KBM-7 (cell line): ENCODE measurements at regions not wholly inside any gene's neighbourhood (a gene's known extent, or its start where the extent isn't known, plus 50 kb on each side); places are given as distances from the start of the nearest gene placed in this dataset.
"Not testable (repeated sequence)": the region's sequence is repeated elsewhere in the genome, so short reads cannot be mapped to it uniquely, and the experiment has no call there.

Experiments used
- DNase-seq: peaks from one replicate; pipeline ENCODE4 v3.0.0-alpha.2; 2015
- in situ Hi-C: fragments of 300-500 bp; cut with MboI; formaldehyde crosslinking; loops from 2 replicates; pipeline ENCODE4 v1.14.3; 2020; ENCODE audit warnings: low sequenced_read_pairs, low pct_unique_long_range_greater_than_20kb, mixed read lengths

DNA sequence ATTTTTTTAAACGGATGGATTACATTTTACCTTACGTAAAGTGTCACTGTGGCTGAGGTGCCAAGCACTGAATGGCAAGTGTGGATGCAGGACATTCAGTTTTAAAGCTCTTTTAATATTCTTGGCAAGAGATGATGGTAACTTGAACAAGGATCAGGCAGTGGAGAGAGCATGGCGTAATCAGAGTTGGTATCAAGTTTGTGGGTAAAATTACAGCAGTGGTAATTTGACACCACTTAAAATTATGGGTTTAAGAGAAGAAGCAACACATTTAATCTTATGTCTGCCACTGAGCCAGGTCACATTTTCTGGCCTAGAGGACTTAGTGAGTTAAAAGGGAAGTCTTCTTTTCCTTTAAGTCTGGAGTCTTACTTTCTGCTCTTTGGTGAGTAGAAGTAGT lies 100.5 kb downstream of the NAA11 start:
- DNase-seq = peak; percentile 73
- in situ Hi-C loops = loop anchor here (25.0 kb wide), 1 partner anchor 188 kb away; no protein-coding TSS in a partner anchor

DNA sequence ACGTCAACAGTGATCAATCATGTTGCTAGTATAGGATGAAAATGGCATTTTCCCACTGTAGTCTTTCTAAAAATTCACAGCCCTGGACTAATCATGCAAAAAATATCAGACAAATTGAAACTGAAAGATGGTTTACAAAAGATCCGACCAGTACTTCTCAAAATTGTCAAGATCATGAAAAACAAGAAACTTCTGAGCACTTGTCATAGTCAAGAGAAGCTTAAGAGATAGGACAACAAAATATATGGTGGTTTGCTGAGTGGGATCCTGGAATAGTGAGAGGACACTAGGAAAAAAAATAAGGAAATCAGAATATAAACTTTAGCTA lies 101.1 kb downstream of the NAA11 start:
- in situ Hi-C loops = loop anchor here (25.0 kb wide), 1 partner anchor 187 kb away; no protein-coding TSS in a partner anchor
- no peak for DNase-seq

DNA sequence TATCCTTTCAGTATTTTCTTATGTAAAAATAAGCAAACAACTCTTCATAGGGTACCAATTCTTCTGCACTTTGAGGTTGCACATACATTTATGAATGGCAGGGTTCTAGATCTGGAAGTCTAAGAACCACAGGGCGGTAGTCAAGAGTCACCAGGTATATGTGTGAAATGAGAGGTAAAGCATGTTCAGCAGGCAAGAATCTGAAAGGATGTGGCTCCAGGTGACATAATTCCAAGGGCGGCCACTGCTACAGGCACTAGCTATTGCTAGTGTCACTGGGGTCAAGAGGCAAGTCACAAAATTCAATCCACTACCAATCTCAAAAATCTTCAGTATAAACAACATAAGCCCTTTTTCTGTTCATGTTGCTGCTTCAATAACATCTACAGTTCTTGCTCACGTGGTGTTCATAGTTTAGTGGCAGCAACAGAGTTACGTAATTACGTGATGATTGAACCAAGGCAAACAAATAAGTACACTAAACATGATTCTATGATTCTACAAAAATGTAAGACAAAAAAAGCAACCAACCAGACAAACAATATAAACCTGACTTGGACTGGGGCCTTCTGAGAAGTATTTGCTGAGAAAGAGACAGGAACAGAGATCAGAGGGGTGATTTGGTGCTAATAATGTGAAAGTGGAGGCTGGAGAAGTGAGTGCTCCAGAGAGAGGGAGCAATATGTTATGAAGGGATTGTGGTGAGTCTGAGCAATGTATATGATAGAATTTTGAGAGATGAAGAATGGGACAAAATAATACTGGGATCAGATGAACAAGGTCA lies 101.7 kb downstream of the NAA11 start:
- in situ Hi-C loops = no loop called here
- DNase-seq = no peak

DNA sequence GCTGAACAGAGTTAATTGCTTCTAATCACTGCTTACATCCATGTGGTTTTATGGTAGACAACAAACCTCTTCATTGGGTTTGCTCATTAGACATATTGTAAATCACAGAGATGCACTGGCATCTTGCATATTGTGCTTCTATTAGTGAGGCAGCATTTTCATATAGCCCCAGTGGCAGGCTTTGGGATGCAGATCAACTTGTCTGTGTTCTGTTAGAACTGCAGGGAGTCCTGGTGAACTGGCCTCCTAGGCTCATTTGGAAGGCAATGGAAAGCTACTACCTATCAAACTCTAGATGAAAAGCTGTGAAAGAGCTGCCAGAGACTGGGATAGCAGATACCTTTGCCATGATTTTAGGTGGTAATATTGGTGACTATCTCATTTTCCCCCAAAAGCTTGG lies 108.8 kb downstream of the NAA11 start:
- no peak for DNase-seq
- in situ Hi-C loops = no loop called here

DNA sequence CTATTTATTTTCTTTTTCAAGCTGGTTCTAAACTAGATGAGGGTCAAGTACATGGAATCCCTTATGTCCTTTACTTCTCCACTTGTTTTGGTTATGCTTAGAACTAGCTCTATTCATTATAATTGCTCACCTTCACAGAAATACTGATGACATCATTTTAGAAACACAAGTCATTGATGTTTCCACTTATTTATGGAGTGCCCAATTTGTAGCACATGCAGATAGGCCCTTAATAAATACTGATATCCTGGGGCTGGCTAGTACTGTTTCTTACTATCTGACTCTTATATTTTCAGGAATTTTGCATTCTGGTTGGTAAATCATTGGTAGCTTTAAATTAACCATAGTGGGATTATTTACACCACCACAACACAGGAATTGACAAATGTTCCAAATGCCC lies 112.2 kb downstream of the NAA11 start:
- DNase-seq = no peak
- in situ Hi-C loops = no loop called here

DNA sequence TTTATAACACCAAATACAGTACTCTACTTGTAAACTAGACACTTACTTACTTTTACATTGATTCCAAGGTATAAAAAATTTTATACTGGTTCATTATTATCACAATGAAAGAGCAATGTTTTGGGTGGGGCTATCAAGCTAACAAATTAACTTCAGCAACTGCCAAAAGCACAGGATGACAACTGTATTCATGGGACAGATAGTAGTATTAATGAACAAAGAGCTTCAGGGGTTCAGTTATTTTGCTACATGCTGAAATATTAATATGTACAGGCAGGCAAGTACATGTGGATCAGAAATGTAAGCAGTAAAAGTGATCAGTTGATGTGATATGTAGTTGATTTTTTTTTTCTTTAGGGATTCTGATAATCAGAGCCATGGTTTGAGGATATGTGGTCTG lies 112.9 kb downstream of the NAA11 start:
- in situ Hi-C loops = no loop called here

DNA sequence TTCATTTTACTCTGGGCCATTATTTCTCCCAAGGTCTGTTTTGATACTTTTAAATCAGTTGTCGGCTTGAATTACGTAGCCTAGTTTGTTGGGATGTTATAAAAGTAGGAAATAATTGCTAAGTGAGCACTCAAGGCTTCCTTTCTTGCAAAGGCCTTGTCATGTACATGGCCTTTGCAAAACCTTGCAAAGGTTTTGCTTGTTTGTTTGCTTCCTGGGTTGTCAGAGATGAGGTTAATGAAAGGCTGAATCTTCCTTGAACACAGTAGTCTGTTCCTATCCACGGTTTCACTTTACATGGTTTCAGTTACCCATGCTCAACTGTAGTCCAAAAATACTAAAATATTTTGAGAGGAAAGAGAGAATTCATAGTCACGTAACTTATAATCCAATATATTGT lies 113.5 kb downstream of the NAA11 start:
- in situ Hi-C loops = no loop called here

More for the DNA sequence above, 112.9 kb downstream of the NAA11 start:
- no peak for DNase-seq

DNA sequence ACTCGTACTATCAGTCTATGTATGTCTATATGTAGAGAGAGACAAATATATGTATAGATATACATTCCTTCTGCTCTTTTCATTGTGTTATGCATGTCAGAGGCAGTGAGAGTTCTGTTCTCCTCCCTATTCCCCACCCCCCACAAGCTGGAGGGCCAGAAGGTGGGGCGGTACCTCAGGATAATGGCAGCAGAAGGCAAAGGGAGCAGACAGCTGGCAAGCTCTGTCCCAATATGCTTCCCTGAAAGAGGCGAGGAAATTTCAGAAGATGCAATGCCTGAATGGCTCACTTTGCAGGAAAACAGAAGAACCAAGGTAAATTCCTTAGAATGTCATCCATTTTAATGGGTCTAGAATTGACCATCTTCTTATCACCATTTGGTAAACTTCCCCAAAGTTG lies 114.4 kb downstream of the NAA11 start:
- in situ Hi-C loops = no loop called here
- DNase-seq = peak; percentile 88

More for the DNA sequence above, 113.5 kb downstream of the NAA11 start:
- DNase-seq = peak; percentile 59

DNA sequence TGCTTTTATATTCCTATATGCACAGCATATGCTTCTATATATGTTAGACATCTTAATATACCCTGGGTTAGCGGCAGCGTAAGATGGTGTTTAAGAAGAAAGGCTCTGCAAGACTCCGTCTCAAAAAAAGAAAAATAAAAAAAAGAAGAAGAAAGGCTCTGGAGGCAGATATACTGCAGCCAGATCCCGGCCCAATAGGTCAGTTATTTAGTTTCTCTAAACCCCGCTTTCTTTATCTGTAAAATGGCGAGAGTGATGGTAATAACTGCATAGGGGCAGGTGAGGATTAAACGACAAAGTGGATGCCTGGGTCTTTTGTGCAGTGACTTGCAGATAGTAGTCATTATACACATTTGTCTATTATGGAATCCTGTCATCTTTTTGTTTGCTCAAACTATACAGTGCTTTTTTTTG lies 115.2 kb downstream of the NAA11 start:
- in situ Hi-C loops = no loop called here
- DNase-seq = no peak

DNA sequence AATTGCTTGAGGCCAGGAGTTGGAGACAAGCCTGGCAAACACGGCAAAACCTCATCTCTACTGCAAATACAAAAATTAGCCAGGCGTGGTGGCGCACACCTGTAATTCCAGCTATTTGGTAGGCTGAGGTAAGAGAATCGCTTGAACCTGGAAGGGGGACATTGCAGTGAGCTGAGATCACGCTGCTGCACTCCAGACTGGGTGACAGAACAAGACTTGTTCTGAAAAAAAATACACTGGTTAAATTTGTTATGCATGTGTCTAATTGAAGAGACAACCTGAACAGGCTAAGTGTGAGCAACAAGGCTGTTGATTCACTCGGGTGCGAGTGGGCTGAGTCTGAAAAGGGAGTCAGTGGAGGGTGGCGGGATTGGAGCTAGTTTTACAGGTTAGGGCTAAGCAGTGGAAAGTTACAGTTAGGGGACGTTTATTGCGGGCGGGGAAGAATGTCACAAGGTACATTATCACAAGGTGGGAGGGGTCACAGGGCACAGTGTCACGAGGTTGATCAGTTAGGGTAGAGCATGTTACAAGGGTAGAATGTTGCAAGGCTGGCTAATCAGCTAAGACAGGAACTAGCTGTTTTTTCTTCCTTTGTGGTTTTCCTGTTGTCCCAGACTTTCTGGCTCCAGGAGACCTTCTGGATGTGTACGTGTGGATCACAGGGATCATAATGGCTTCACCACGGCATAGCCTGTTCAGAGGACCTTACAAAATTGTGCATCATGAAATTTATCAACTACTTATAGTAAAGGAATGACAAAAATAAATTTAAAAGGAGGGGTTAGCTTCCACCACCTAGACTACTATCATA lies 115.8 kb downstream of the NAA11 start:
- in situ Hi-C loops = no loop called here
- DNase-seq = peak; percentile 99

DNA sequence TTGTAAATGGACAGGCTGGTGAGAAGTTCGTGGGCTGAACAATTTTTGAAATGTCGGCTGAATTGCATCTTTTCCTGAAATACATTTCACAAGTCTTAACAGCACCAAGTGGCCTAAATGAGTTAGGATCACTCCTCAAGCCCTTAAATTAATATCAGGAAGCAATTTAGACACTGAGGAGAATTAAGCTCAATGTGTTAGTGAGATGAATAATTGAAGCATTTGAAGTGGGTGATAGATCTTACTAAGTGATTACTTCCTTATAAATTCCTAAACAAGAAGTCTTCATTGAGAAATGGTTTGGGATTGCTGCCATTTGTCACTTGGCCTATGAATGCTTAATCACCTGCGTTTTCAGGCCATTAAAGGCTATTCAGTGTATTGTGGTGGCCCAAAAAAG lies 116.8 kb downstream of the NAA11 start:
- peak; percentile 58 for DNase-seq
- in situ Hi-C loops = no loop called here

DNA sequence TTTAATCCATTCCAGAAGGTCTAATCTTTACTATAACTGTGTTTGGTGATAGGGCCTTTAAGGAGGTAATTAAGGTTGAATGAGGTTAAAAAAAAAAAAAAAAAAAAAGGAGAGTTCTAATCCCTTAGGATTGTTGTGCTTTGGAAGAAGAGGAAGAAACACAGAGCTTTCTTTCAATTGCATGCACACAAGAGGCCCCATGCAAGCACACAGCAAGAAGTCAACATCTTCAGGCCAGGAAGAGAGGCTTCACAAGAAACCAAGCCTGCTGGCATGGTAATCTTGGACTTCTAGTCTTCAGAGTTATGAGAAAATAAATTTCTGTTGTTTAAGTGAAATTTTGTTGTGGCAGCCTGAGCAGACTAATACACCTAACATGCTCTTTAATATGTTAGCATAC lies 118.6 kb downstream of the NAA11 start:
- in situ Hi-C loops = no loop called here
- DNase-seq = no peak

DNA sequence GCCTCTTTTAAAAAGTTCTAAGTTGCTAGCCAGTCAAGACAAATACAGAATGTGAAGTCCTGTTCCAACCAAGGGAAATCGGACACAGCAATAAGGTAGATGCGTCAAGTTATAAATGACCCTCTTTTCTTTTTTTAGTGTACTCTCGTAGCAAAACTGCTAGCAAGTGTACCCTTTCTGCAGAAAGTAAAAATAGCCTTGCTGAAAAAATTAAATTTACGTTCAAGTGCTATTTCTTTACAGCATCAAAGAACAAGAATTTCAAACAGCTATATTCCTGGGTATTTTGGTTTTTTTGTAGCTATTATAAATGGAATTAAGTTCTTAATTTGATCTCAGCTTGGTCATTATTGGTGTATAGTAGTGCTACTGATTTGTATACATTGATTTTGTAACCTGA lies 119.2 kb downstream of the NAA11 start:
- peak; percentile 41 for DNase-seq
- in situ Hi-C loops = no loop called here

DNA sequence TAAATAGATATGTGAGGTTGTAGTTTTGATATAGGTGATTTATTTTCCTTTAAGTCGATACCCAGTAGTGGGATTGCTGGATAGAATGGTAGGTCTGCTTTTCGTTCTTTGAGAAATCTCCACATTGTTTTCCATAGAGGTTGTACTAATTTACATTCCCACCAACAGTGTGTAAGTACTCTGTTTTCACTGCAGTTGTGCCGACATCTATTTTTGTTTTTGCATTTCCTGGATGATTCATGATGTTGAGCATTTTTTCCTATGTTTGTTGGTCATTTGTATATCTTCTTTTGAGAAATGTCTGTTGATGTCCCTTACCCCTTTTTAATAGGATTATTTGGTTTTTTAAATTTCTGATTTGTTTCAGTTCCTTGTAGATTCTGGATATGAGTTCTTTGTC lies 120.7 kb downstream of the NAA11 start:
- no peak for DNase-seq
- in situ Hi-C loops = no loop called here

DNA sequence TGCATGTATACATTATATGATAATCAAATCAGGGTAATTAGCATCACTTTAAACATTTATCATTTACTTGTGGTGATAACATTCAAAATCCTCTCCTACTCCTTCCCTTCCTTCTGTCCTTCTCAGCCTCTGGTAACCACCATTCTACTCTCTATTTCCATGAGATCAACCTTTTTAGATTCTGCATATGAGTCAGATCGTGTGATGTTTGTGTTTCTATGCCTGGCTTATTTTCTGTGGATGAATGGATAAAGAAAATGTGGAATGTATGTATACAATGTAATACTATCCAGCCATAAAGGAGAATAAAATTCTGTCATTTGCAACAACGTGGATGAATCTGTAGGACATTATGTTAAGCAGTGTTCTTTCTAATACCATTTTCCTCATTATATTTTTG lies 123.9 kb downstream of the NAA11 start:
- DNase-seq = no peak
- in situ Hi-C loops = no loop called here

DNA sequence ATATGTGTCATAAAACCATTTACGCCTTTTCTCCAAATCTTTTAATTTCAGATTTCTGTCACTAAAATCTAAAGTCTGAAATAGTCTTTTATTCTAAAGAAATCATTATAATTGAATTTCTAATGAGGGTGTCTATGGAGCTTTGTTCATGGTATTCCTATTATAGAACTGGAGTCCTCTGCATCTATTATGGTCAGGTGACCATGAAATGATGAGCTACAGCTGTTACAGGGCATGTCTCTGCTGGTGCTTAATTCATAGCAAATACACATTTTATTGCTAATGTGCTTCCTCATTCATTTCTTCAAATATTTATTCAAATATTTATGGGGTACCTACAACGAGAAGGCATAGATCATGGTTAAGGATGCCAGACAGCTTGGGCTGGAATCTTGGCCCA lies 126.1 kb downstream of the NAA11 start:
- no peak for DNase-seq
- in situ Hi-C loops = no loop called here

DNA sequence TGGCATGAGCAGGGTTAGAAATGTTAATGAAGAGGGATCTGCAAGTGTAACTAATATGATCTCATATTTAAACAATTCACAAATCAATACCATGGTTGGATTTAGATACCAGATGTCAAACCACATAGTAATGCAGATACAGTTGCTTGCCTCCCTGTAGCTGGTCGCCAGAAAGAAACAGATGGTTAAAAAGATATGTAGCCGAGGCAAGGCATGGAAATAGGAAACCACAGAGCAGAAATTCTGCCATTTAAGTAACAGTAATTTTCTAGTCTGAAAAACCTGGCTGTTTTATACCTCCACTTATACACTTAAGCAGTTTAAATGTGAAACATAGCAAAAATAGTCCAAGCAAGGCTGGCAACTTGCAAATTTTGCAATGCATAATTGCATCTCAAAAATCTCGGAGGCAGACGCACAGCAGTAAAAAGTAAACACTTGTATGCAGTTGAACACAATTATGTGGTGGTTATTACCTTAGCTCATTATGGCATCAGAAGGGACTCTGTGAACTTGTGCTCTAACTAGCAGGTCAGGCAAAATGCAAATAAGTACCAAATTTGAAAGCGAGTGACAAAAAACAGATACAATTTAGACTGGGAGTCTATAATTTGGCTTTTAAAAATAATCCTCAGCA lies 126.8 kb downstream of the NAA11 start:
- DNase-seq = peak; percentile 95
- in situ Hi-C loops = no loop called here

DNA sequence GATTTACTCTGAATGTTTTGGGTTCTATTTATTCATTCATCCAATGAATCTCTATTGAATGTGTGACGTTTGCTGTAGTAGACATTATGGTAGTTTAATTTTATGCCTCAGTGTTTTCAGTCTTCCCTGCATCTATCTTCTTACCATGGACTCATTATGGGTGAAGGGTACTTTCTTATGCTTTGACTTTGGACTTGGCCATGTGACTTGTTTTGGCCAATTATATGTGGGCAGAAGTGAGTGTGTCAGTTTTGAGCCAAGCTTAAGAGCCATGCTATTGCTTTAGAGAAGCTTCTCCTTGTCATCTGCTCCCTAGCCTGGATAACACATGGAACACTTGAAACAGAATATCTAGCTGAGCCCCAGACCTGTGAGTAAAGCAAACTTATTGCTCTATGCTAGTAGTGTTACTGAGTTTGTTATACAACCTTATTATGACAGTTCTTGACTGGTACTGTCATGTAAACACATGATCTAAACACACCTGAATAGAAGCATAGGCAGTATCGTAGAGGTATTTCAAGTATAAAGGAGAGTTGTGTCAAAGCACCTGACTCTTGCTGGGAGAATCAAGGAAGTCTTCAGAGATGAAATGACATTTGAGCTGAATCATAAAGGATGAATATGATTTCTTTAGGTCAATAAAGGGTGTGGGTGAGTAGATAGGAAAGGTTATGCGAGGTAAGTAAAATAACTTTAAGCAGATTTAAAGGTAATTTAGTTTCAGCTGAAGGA lies 128.4 kb downstream of the NAA11 start:
- no peak for DNase-seq
- in situ Hi-C loops = no loop called here

DNA sequence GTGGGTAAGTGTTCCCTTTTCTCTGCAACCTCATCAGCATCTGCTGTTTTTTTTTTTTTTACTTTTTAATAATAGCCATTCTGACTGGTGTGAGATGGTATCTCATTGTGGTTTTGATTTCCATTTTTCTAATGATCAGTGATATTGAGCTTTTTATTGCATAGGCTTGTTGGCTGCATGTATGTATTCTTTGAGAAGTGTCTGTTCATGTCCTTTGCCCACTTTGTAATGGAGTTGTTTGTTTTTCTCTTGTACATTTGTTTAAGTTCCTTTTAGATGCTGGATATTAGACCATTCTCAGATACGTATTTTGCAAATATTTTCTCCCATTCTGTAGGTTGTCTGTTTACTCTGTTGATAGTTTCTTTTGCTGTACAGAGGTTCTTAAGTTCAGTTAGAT lies 134.6 kb downstream of the NAA11 start:
- DNase-seq, in situ Hi-C loops: not testable (repeated sequence)
